Sigmoid colon (tissue), 6 donors: ENCODE measurements at regions not wholly inside any gene's neighbourhood (a gene's known extent, or its start where the extent isn't known, plus 50 kb on each side); places are given as distances from the start of the nearest gene placed in this dataset.
"Not testable (repeated sequence)": the region's sequence is repeated elsewhere in the genome, so short reads cannot be mapped to it uniquely, and the experiment has no call there.

Experiments used
- DNase-seq: peaks from one replicate; pipeline ENCODE4 v3.0.0-alpha.2; 2019
- H3K27ac ChIP-seq, 4 donors: fragments of 200-600 bp; sonication (generic); one replicate each; pipeline ENCODE4 v1.5.1; 2016 to 2019; ENCODE audit warnings: mild to moderate bottlenecking in 1 of 4
- H3K27me3 ChIP-seq, 3 donors: fragments of 200-600 bp; sonication (generic); one replicate each; pipeline ENCODE4 v1.5.1; 2019; ENCODE audit warnings: mild to moderate bottlenecking in 1 of 3
- H3K36me3 ChIP-seq, 4 donors: fragments of 200-600 bp; sonication (generic); one replicate each; pipeline ENCODE4 v1.5.1; 2016 to 2019
- H3K4me1 ChIP-seq, 4 donors: fragments of 200-600 bp; sonication (generic); one replicate each; pipeline ENCODE4 v1.5.1; 2017 to 2019
- H3K4me3 ChIP-seq, 4 donors: fragments of 200-600 bp; sonication (generic); one replicate each; pipeline ENCODE4 v1.5.1; 2017 to 2019; ENCODE audit warnings: mild to moderate bottlenecking in 2 of 4, moderate library complexity in 1 of 4
- H3K9me3 ChIP-seq, 4 donors: fragments of 200-600 bp in 3 of 4; sonication (generic) in 3 of 4; one replicate each; pipeline versions ENCODE4 v1.5.1 to v1.6.1; 2013 to 2019
- EP300 ChIP-seq, 4 donors: sonication (generic); formaldehyde crosslinking; IDR thresholded peaks; one replicate each; pipeline ENCODE4 v1.6.1; 2017; ENCODE audit warnings: antibody characterized with exemption in 4 of 4
- POLR2A ChIP-seq, 2 donors: fragments of 450-650 bp; IDR thresholded peaks; one replicate each; pipeline ENCODE4 v1.6.1; 2016; ENCODE audit warnings: antibody characterized with exemption in 2 of 2, mild to moderate bottlenecking in 2 of 2, moderate library complexity in 2 of 2
- POLR2AphosphoS5 ChIP-seq, 4 donors: sonication (generic); formaldehyde crosslinking; IDR thresholded peaks; one replicate each; pipeline ENCODE4 v1.6.1; 2017; ENCODE audit warnings: antibody characterized with exemption in 4 of 4
- WGBS, 2 donors: extraction: QIAGEN DNeasy Blood & Tissue Kit; methylation state at CpG; one replicate each; pipeline ENCODE4 v1.1.7; 2013; 5-methylcytosine and 5-hydroxymethylcytosine counted together
- intact Hi-C: fragments of 100-400 bp; cut with DNase I; formaldehyde crosslinking; loops from one replicate; pipeline ENCODE4 v1.15.1; 2023
- TF ChIP-seq, protein P1 (sequence below), 4 experiments: fragments of 450-650 bp in 3 of 4; fragments of 200-600 bp in 1 of 4; IDR thresholded peaks; one replicate each; pipeline ENCODE4 v1.5.1; 2016 to 2019; ENCODE audit warnings: antibody characterized with exemption in 4 of 4, mild to moderate bottlenecking in 3 of 4, moderate library complexity in 2 of 4
- donor health status: healthy with polysubstance abuse.
- donor health status: healthy.

- DNase-seq = no peak
- WGBS, 2 donors = 79 to 90% methylated on average over 3 of the region's 3 CpGs
- Histone ChIP-seq H3K9me3 (no peaks in the 10 kb centered on the region), H3K27me3 (no peaks in the 10 kb centered on the region), H3K4me1 (no peaks in the 10 kb centered on the region), H3K36me3 (no peaks in the 10 kb centered on the region), H3K27ac (no peak overlapping the region), H3K4me3 (no peak overlapping the region)
- TF ChIP-seq EP300 (IDR thresholded peaks at IDR 0.05) (no peak), POLR2AphosphoS5 (IDR thresholded peaks at IDR 0.05) (no peak), POLR2A (IDR thresholded peaks at IDR 0.05) (no peak)
- TF ChIP-seq, protein P1, sequence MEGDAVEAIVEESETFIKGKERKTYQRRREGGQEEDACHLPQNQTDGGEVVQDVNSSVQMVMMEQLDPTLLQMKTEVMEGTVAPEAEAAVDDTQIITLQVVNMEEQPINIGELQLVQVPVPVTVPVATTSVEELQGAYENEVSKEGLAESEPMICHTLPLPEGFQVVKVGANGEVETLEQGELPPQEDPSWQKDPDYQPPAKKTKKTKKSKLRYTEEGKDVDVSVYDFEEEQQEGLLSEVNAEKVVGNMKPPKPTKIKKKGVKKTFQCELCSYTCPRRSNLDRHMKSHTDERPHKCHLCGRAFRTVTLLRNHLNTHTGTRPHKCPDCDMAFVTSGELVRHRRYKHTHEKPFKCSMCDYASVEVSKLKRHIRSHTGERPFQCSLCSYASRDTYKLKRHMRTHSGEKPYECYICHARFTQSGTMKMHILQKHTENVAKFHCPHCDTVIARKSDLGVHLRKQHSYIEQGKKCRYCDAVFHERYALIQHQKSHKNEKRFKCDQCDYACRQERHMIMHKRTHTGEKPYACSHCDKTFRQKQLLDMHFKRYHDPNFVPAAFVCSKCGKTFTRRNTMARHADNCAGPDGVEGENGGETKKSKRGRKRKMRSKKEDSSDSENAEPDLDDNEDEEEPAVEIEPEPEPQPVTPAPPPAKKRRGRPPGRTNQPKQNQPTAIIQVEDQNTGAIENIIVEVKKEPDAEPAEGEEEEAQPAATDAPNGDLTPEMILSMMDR (IDR thresholded peaks at IDR 0.05) = no peak
- intact Hi-C loops = loop anchor here (5.0 kb wide), 1 partner anchor 45 kb away; no protein-coding TSS in a partner anchor
These were observed 58.8 kb upstream of the UNC93A start for GRCh38 chr6:167232356-167232755.

DNA sequence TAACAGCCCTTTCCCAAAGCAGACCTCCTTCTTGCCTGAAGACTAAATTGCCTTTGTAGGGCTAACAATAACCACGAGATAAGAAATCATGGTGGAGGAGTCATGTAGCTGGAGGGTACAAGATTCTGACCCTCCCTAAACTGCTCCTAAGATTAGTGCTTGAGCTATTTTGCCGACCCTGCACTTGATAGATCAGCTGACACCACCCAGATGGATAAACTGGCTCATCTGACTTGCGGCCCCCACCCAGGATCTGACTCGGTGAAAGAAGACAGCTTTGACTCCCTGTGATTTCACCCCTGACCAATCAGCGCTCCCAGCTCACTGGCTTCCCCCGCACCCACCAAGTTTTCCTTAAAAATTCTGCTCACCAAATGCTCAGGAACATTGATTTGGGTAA lies 57.6 kb upstream of the UNC93A start:
- 70 to 75% methylated on average over 6 of the region's 6 CpGs for whole genome bisulfite sequencing, 2 donors
- H3K27me3 ChIP-seq = no peaks in the 10 kb centered on the region
- TF ChIP-seq POLR2A (IDR thresholded peaks at IDR 0.05) (no peak), POLR2AphosphoS5 (IDR thresholded peaks at IDR 0.05) (no peak), EP300 (IDR thresholded peaks at IDR 0.05) (no peak)
- TF ChIP-seq, protein P1 (IDR thresholded peaks at IDR 0.05) = no peak
- intact Hi-C loops = loop anchor here (5.0 kb wide), 1 partner anchor 44 kb away; no protein-coding TSS in a partner anchor
- no peaks in the 10 kb centered on the region for H3K9me3 ChIP-seq
- H3K4me1 ChIP-seq = no peaks in the 10 kb centered on the region
- no peak overlapping the region for H3K4me3 ChIP-seq
- no peak for DNase-seq
- no peak overlapping the region for H3K27ac ChIP-seq
- no peaks in the 10 kb centered on the region for H3K36me3 ChIP-seq

DNA sequence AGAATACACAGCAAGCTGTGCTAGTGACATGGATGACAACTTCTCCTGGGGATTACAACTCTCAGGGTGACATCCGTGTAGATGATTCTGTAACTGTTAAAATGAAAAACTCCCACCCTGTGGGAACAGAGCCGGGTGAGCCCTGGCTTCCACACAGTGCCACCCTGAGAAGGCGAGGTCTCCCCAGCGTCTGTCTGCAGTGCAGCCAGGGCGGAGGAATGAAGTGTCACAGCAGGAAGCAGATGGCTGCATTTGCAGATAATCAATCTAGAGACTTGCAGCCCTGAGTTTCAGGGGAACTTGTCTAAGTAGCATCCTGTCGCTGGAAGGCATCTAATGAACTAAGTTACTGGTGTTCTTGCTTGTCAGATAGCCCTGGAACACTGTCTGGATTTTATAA lies 56.5 kb upstream of the UNC93A start:
- not testable (repeated sequence) for H3K4me3 ChIP-seq, H3K9me3 ChIP-seq, H3K4me1 ChIP-seq, H3K27me3 ChIP-seq, H3K36me3 ChIP-seq, H3K27ac ChIP-seq, DNase-seq
- intact Hi-C loops = loop anchor here (5.0 kb wide), 1 partner anchor 43 kb away; no protein-coding TSS in a partner anchor
- 33 to 54% methylated on average over 3 of the region's 6 CpGs for WGBS, 2 donors

- no peaks in the 10 kb centered on the region for H3K9me3 ChIP-seq
- no peak overlapping the region for H3K4me3 ChIP-seq
- no peak overlapping the region for H3K27ac ChIP-seq
- TF ChIP-seq EP300 (IDR thresholded peaks at IDR 0.05) (no peak), POLR2AphosphoS5 (IDR thresholded peaks at IDR 0.05) (no peak), POLR2A (IDR thresholded peaks at IDR 0.05) (no peak)
- TF ChIP-seq, protein P1 (IDR thresholded peaks at IDR 0.05) = no peak
- H3K27me3 ChIP-seq = no peaks in the 10 kb centered on the region
- 81 to 84% methylated on average over 9 of the region's 9 CpGs for WGBS, 2 donors
- H3K4me1 ChIP-seq = no peaks in the 10 kb centered on the region
- H3K36me3 ChIP-seq = no peaks in the 10 kb centered on the region
- no peak for DNase-seq
- intact Hi-C loops = no loop called here
These were observed 56.1 kb upstream of the UNC93A start for GRCh38 chr6:167235005-167235404.

- intact Hi-C loops = no loop called here
- no peaks in the 10 kb centered on the region for H3K27me3 ChIP-seq
- TF ChIP-seq, protein P1 (IDR thresholded peaks at IDR 0.05) = no peak
- TF ChIP-seq EP300 (IDR thresholded peaks at IDR 0.05) (no peak), POLR2A (IDR thresholded peaks at IDR 0.05) (no peak), POLR2AphosphoS5 (IDR thresholded peaks at IDR 0.05) (no peak)
- no peaks in the 10 kb centered on the region for H3K4me1 ChIP-seq
- no peak overlapping the region for H3K27ac ChIP-seq
- no peak for DNase-seq
- H3K9me3 ChIP-seq = no peaks in the 10 kb centered on the region
- H3K36me3 ChIP-seq = no peaks in the 10 kb centered on the region
- H3K4me3 ChIP-seq = no peak overlapping the region
- WGBS, 2 donors = 91 to 93% methylated on average over 38 of the region's 38 CpGs
These were observed 55.5 kb upstream of the UNC93A start for GRCh38 chr6:167235421-167236238.
